ENCODE measurements at regions not wholly inside any gene's neighbourhood (a gene's known extent, or its start where the extent isn't known, plus 50 kb on each side); places are given as distances from the start of the nearest gene placed in this dataset.

DNA sequence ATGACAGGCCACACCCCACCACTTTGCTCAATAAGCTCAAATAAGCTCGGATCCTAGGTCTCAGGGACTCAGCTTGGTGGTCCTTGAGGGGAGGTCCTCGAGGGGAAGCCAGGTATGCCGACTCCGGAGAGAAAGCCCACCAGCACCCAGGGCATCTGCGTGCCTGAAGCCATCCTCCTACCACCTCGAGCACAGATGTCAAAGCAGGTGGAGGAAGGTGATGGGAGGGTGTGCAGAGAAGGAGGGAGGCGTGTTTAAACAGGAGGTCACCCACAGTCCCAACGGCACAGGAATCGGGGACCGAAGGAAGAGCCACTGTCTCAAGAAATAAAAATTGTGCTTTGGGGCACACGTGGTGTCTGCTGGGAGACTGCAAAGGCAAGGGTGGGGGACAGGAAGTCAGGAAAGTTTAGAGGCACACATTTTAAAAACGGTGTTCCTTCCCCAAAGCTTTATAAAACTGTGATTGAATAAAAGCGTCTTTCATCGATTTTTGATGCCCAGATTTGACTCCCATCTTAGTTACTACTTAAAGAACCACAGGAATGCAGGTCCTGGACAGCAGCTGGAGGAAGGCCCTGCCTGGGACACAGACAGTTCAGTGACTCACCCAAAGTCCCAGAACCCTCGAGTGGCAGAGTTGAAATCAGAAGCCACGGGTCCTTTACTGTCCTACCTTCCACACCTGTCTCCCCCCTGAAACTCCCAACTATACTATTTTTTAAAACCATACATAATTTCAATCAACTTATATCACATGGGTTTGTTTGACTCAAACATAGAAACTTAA, 221.0 kb upstream of the PDE10A start:
- Histone ChIP-seq H2AFZ (replicated peaks) (no peak overlapping the region), H3K4me2 (no peak overlapping the region), H3K4me1 (no peaks in the 10 kb centered on the region), H3K27me3 (peaks cover 3% of the 10 kb centered on the region), H3K36me3 (no peaks in the 10 kb centered on the region), H3F3A (ENCODE audit: low read depth) (no peaks in the 10 kb centered on the region), H3K4me3 (no peak overlapping the region), H3K9ac (no peak overlapping the region), H3K79me2 (ENCODE audit: low read depth) (no peaks in the 10 kb centered on the region), H4K20me1 (ENCODE audit: low read depth) (no peaks in the 10 kb centered on the region), H3K27ac (no peak overlapping the region), H3K9me3 (ENCODE audit: low read depth) (no peaks in the 10 kb centered on the region)
- Mint-ChIP-seq H3K27ac (no peak overlapping the region), H3K4me1 (peaks cover 7% of the 10 kb centered on the region), H3K36me3 (peaks cover 1% of the 10 kb centered on the region), H3K9me3 (peaks cover 7% of the 10 kb centered on the region), H3K4me3 (no peak overlapping the region), H3K27me3 (ENCODE audit: insufficient read depth, low read depth) (peaks cover 4% of the 10 kb centered on the region)
- TF ChIP-seq, protein P1, sequence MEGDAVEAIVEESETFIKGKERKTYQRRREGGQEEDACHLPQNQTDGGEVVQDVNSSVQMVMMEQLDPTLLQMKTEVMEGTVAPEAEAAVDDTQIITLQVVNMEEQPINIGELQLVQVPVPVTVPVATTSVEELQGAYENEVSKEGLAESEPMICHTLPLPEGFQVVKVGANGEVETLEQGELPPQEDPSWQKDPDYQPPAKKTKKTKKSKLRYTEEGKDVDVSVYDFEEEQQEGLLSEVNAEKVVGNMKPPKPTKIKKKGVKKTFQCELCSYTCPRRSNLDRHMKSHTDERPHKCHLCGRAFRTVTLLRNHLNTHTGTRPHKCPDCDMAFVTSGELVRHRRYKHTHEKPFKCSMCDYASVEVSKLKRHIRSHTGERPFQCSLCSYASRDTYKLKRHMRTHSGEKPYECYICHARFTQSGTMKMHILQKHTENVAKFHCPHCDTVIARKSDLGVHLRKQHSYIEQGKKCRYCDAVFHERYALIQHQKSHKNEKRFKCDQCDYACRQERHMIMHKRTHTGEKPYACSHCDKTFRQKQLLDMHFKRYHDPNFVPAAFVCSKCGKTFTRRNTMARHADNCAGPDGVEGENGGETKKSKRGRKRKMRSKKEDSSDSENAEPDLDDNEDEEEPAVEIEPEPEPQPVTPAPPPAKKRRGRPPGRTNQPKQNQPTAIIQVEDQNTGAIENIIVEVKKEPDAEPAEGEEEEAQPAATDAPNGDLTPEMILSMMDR (IDR thresholded peaks at IDR 0.05): no peak
- TF ChIP-seq EZH2 (IDR thresholded peaks at IDR 0.05) (no peak), EZH2phosphoT487 (IDR thresholded peaks at IDR 0.05) (no peak)
- DNase-seq (ENCODE audit: low spot score): no peak

DNA sequence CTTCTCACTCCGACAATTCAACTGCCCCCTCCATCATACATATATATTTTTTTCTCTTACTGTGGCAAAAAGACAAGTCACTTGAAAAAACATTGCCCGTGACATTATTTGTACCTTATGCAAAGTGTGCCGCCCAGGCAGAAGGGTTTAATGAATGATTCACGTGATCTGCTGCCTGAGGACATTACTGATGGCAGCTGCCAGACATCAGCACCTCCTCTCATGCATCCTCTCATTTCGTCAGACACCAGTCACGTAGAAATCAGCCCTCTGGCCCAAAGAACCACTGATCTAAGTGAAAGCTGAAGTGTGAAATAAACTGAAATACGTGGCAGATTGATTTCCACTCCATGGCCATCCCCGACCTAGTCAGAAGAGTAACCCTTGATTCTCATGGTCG, 218.8 kb upstream of the PDE10A start:
- Histone ChIP-seq H3K36me3 (no peaks in the 10 kb centered on the region), H4K20me1 (ENCODE audit: low read depth) (no peaks in the 10 kb centered on the region), H3K27me3 (no peaks in the 10 kb centered on the region), H3K4me2 (no peak overlapping the region), H3K4me3 (no peak overlapping the region), H3K9ac (no peak overlapping the region), H3K27ac (no peak overlapping the region), H3F3A (ENCODE audit: low read depth) (no peaks in the 10 kb centered on the region), H2AFZ (replicated peaks) (no peak overlapping the region), H3K9me3 (ENCODE audit: low read depth) (no peaks in the 10 kb centered on the region), H3K4me1 (no peaks in the 10 kb centered on the region), H3K79me2 (ENCODE audit: low read depth) (no peaks in the 10 kb centered on the region)
- Mint-ChIP-seq H3K36me3 (peaks cover 1% of the 10 kb centered on the region), H3K9me3 (peaks cover 5% of the 10 kb centered on the region), H3K27me3 (ENCODE audit: insufficient read depth, low read depth) (peaks cover 4% of the 10 kb centered on the region), H3K4me3 (no peak overlapping the region), H3K27ac (no peak overlapping the region), H3K4me1 (peaks cover 10% of the 10 kb centered on the region)
- TF ChIP-seq, protein P1 (IDR thresholded peaks at IDR 0.05): no peak
- no peak for TF ChIP-seq EZH2 (IDR thresholded peaks at IDR 0.05)
- TF ChIP-seq EZH2phosphoT487 (IDR thresholded peaks at IDR 0.05): no peak
- no peak for DNase-seq (ENCODE audit: low spot score)

DNA sequence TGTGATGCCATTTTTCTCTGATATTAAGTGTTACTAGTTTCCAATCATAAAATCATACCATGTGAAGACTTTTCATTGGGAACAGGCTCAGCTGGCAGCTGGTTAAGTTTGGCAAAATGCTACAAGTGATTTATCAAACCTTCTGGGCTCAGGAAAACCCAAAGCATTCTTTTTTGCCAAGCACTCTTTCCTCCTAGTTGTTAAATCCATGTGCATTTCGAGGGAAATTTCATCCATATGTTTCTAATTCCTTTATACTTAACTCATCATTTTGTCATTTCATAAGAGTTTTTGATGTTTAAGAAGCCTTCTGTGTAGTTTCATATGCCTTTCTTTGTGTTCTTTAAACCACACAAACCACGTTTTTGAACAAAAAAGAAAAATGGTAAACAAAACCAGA, 217.6 kb upstream of the PDE10A start:
- H3K9me3 ChIP-seq (ENCODE audit: low read depth): no peaks in the 10 kb centered on the region
- no peak for DNase-seq (ENCODE audit: low spot score)
- TF ChIP-seq, protein P1 (IDR thresholded peaks at IDR 0.05): no peak
- no peak for TF ChIP-seq EZH2 (IDR thresholded peaks at IDR 0.05)
- no peak for TF ChIP-seq EZH2phosphoT487 (IDR thresholded peaks at IDR 0.05)
- H3K9ac ChIP-seq: no peak overlapping the region
- H4K20me1 ChIP-seq (ENCODE audit: low read depth): no peaks in the 10 kb centered on the region
- peaks cover 2% of the 10 kb centered on the region for H3K27me3 Mint-ChIP-seq (ENCODE audit: insufficient read depth, low read depth)
- H3F3A ChIP-seq (ENCODE audit: low read depth): no peaks in the 10 kb centered on the region
- H3K36me3 ChIP-seq: no peaks in the 10 kb centered on the region
- H3K79me2 ChIP-seq (ENCODE audit: low read depth): no peaks in the 10 kb centered on the region
- no peak overlapping the region for H3K4me3 ChIP-seq
- no peaks in the 10 kb centered on the region for H3K27me3 ChIP-seq
- no peaks in the 10 kb centered on the region for H3K4me1 ChIP-seq
- no peak overlapping the region for H3K27ac Mint-ChIP-seq
- peaks cover 13% of the 10 kb centered on the region for H3K4me1 Mint-ChIP-seq
- H3K4me2 ChIP-seq: no peak overlapping the region
- H3K9me3 Mint-ChIP-seq: peaks cover 5% of the 10 kb centered on the region
- no peak overlapping the region for H3K27ac ChIP-seq
- no peak overlapping the region for H2AFZ ChIP-seq (replicated peaks)
- H3K4me3 Mint-ChIP-seq: no peak overlapping the region
- peaks cover 1% of the 10 kb centered on the region for H3K36me3 Mint-ChIP-seq
